HepG2 (cell line): ENCODE measurements at regions not wholly inside any gene's neighbourhood (a gene's known extent, or its start where the extent isn't known, plus 50 kb on each side); places are given as distances from the start of the nearest gene placed in this dataset.

Experiments
- ATAC-seq: fragments of 200-7000 bp; cut with Tn5 transposase; 3 replicates; pipeline ENCODE4 v1.9.1; 2020; ENCODE audit warnings: mild to moderate bottlenecking, moderate library complexity
- BruUV-seq: library from RNA; stranded (reverse); fragments of 400-500 nt; replicated peaks from 2 replicates; lab custom pipeline; 2021; lab: Mats Ljungman, UMichigan
- CTCF ChIA-PET: fragments of 300-600 bp; formaldehyde crosslinking; extraction: SDS; loops from one replicate; lab custom pipeline; 2021; ENCODE audit warnings: low total read pairs, inconsistent platforms, low intra/inter-chr PET ratio; lab: Yijun Ruan, JAX
- POLR2A ChIA-PET: fragments of 350-600 bp; sonication (Branson Sonifier 250); formaldehyde crosslinking; loops from one replicate; lab custom pipeline; 2020; ENCODE audit warnings: antibody characterized with exemption, inconsistent platforms; lab: Yijun Ruan, JAX
- DNase-seq: peaks from one replicate; pipeline ENCODE4 v3.0.0-alpha.2; 2015; ENCODE audit warnings: low spot score
- FAIRE-seq: peaks from 3 replicates; lab custom pipeline; 2011; peaks lifted over from hg19 to GRCh38; lab: Jason Lieb, UNC
- H2AFZ ChIP-seq: one replicate; pipeline ENCODE4 v1.6.1; 2011; ENCODE audit warnings: low read length, inconsistent platforms
- H3K27ac ChIP-seq: fragments of 300-600 bp; 3 replicates; pipeline ENCODE4 v1.8.0; 2011; ENCODE audit warnings: mixed run types, mild to moderate bottlenecking, mixed read lengths, low read length, inconsistent platforms; ENCODE audit not compliant: insufficient read depth; ENCODE audit errors: extremely low read length
- H3K27me3 ChIP-seq, 2 experiments: fragments of 200-600 bp in 1 of 2; 2 replicates in 1 of 2; 3 replicates in 1 of 2; pipeline versions ENCODE4 v1.6.0 to v1.8.0; 2011; ENCODE audit warnings: low read length in 2 of 2, mild to moderate bottlenecking in 2 of 2, moderate library complexity in 2 of 2, inconsistent platforms in 1 of 2; ENCODE audit not compliant: insufficient read depth in 2 of 2, control insufficient read depth in 1 of 2
- H3K36me3 ChIP-seq, 2 experiments: fragments of 200-600 bp in 1 of 2; replicated peaks in 1 of 2; 2 replicates in 1 of 2; 3 replicates in 1 of 2; pipeline versions ENCODE4 v1.5.1 to v1.8.0; 2011; ENCODE audit warnings: low read length in 2 of 2, inconsistent platforms in 1 of 2; ENCODE audit not compliant: insufficient read depth in 2 of 2, control insufficient read depth in 1 of 2
- H3K4me1 ChIP-seq: 2 replicates; pipeline ENCODE4 v1.5.1; 2012; ENCODE audit warnings: low read length, inconsistent platforms; ENCODE audit not compliant: insufficient read depth
- H3K4me2 ChIP-seq: 2 replicates; pipeline ENCODE4 v1.6.0; 2011; ENCODE audit warnings: low read depth, low read length, inconsistent platforms
- H3K4me3 ChIP-seq, 3 experiments: fragments of 200-600 bp in 1 of 3; sonication (generic), shearing (Covaris generic) in 1 of 3; replicated peaks in 1 of 3; 2 replicates each; pipeline ENCODE4 v1.5.1; 2011 to 2016; ENCODE audit warnings: low read length in 3 of 3, inconsistent platforms in 2 of 3, low read depth in 2 of 3, mild to moderate bottlenecking in 2 of 3, control low read depth in 1 of 3, mixed read lengths in 1 of 3; ENCODE audit not compliant: insufficient read depth in 1 of 3
- H3K79me2 ChIP-seq: one replicate; pipeline ENCODE4 v1.6.1; 2011; ENCODE audit warnings: low read length, inconsistent platforms; ENCODE audit not compliant: insufficient read depth
- H3K9ac ChIP-seq: 2 replicates; pipeline ENCODE4 v1.6.0; 2011; ENCODE audit warnings: mild to moderate bottlenecking, low read depth, low read length, inconsistent platforms; ENCODE audit not compliant: insufficient read depth
- H3K9me3 ChIP-seq: 2 replicates; pipeline ENCODE4 v1.5.1; 2012; ENCODE audit warnings: mild to moderate bottlenecking, low read length
- H4K20me1 ChIP-seq: 2 replicates; pipeline ENCODE4 v1.6.0; 2011; ENCODE audit warnings: inconsistent platforms, mild to moderate bottlenecking, low read length, moderate library complexity; ENCODE audit not compliant: insufficient read depth
- HMGA1 ChIP-seq: sonication (generic); formaldehyde crosslinking; conservative IDR thresholded peaks from 2 replicates; pipeline ENCODE4 v1.4.0; 2020; ENCODE audit warnings: missing genetic modification reagents
- SNRNP70 ChIP-seq: fragments of 200-400 bp; formaldehyde crosslinking; IDR thresholded peaks from 2 replicates; pipeline ENCODE4 v1.6.1; 2017; ENCODE audit warnings: mild to moderate bottlenecking, low read depth, low read length, moderate library complexity
- ZNF496 ChIP-seq: sonication (generic); formaldehyde crosslinking; IDR thresholded peaks from 2 replicates; pipeline ENCODE4 v1.8.1; 2023; ENCODE audit warnings: mild to moderate bottlenecking, moderate library complexity, missing genetic modification reagents; ENCODE audit not compliant: insufficient replicate concordance
- ZNF562 ChIP-seq: sonication (generic); formaldehyde crosslinking; IDR thresholded peaks from 2 replicates; pipeline ENCODE4 v1.8.0; 2022; ENCODE audit warnings: missing genetic modification reagents, borderline replicate concordance
- ZSCAN30 ChIP-seq: sonication (generic); formaldehyde crosslinking; IDR thresholded peaks from 2 replicates; pipeline ENCODE4 v1.5.0; 2020; ENCODE audit warnings: mild to moderate bottlenecking, missing genetic modification reagents
- WGBS: methylation state at CpG from one replicate; pipeline ENCODE4 v1.1.6; 2017; ENCODE audit warnings: low lambda C conversion rate; 5-methylcytosine and 5-hydroxymethylcytosine counted together
- in situ Hi-C: cut with HindIII; loops from 2 replicates; pipeline ENCODE4 v1.10.0; 2017; ENCODE audit warnings: low pct_unique_long_range_greater_than_20kb; ENCODE audit not compliant: extremely low pct_ligation_motif_present
- intact Hi-C: fragments of 100-400 bp; cut with micrococcal nuclease; formaldehyde crosslinking; loops from one replicate; pipeline ENCODE4 v1.10.0; 2022; ENCODE audit not compliant: unreplicated experiment
- TF ChIP-seq, protein P1 (sequence below): sonication (generic); formaldehyde crosslinking; IDR thresholded peaks from 2 replicates; pipeline ENCODE4 v1.4.0; 2020; ENCODE audit warnings: missing genetic modification reagents, borderline replicate concordance
- TF ChIP-seq, protein P2 (sequence below): sonication (generic); formaldehyde crosslinking; IDR thresholded peaks from 2 replicates; pipeline ENCODE4 v1.5.0; 2020; ENCODE audit warnings: missing genetic modification reagents, mild to moderate bottlenecking, borderline replicate concordance
- TF ChIP-seq, protein P3 (sequence below): sonication (generic); formaldehyde crosslinking; conservative IDR thresholded peaks from 2 replicates; pipeline ENCODE4 v1.5.0; 2020; ENCODE audit warnings: missing genetic modification reagents

DNA sequence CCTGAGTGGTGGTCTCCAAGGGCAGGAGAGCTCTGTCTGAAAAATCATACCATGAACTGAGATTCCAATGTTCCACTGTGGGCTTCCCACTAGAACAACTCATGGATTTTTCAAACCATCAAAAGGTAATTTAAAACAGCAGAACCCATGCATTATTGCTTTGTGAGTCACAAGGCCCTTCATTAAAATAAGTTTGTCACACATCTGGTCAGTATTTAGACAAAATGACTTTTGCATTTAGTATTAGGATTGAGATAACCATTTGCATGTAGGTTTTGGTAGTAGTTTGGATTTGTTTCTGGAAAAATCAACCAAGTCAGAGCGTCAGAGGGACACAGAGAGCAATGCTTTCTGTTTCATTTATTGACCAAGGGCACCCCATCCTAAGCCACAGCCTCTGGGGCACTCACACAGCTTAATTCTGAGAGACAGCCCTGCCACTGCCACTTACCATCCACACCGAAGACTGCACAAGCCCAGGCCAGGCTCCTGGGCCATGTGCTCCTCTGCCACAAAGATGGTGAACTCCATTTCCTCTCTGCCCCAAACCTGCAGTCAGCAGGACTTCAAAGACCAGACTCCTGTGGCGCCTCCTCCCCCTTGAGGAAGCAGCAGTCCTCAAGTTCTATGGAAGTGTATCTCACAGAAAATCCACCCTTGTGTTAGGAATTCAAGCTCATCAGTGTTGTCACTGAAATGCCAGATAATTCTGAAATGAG is 132.6 kb upstream of the DUSP10 start:
- ChIA-PET POLR2A (no interaction called here), CTCF (no interaction called here)
- no peak overlapping the region for H3K9ac ChIP-seq
- no peak for TF ChIP-seq ZSCAN30 (CRISPR knock-in tag)
- H3K4me1 ChIP-seq: no peaks in the 10 kb centered on the region
- FAIRE-seq (no peak), ATAC-seq (no peak), DNase-seq (no peak)
- no peak overlapping the region for H3K4me3 ChIP-seq
- no peaks in the 10 kb centered on the region for H3K79me2 ChIP-seq
- H2AFZ ChIP-seq: no peak overlapping the region
- no peaks in the 10 kb centered on the region for H3K9me3 ChIP-seq
- BruUV-seq: no TSS peak
- in situ Hi-C loops: no loop called here
- intact Hi-C loops: no loop called here
- H3K4me2 ChIP-seq: no peak overlapping the region
- H3K36me3 ChIP-seq: no peaks in the 10 kb centered on the region
- no peaks in the 10 kb centered on the region; a peak in 1 of 5 replicates for H3K27me3 ChIP-seq
- H3K27ac ChIP-seq: no peak overlapping the region
- H4K20me1 ChIP-seq: no peaks in the 10 kb centered on the region
- WGBS: 0% methylated on average over 2 of the region's 3 CpGs

DNA sequence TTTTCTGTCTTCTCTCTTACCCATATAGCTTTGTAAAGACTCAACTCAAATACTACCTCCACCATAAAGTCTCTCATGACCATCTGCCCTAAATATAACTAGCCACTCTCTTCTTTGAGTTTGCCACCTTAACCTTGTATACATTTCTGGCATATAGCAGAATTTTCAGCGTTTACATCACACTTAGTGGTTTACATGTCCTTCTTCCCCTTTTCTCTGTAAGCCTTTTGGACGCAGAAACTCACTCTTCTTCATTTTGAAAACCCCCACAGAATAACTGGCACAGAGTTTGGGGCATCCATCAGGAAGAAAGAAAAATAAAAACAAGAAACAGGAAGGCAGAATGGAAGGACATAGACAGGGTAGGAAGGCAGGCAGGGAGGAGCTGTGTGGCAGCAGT is 131.8 kb upstream of the DUSP10 start:
- H3K4me3 ChIP-seq: no peak overlapping the region
- WGBS: 11% methylated on average over 2 of the region's 2 CpGs
- H3K27ac ChIP-seq: no peak overlapping the region
- H3K36me3 ChIP-seq: no peaks in the 10 kb centered on the region
- ChIA-PET POLR2A (no interaction called here), CTCF (no interaction called here)
- no TSS peak for BruUV-seq
- no peaks in the 10 kb centered on the region for H4K20me1 ChIP-seq
- no peak overlapping the region for H2AFZ ChIP-seq
- no peak overlapping the region for H3K4me2 ChIP-seq
- no peak for ATAC-seq
- TF ChIP-seq, protein P1, sequence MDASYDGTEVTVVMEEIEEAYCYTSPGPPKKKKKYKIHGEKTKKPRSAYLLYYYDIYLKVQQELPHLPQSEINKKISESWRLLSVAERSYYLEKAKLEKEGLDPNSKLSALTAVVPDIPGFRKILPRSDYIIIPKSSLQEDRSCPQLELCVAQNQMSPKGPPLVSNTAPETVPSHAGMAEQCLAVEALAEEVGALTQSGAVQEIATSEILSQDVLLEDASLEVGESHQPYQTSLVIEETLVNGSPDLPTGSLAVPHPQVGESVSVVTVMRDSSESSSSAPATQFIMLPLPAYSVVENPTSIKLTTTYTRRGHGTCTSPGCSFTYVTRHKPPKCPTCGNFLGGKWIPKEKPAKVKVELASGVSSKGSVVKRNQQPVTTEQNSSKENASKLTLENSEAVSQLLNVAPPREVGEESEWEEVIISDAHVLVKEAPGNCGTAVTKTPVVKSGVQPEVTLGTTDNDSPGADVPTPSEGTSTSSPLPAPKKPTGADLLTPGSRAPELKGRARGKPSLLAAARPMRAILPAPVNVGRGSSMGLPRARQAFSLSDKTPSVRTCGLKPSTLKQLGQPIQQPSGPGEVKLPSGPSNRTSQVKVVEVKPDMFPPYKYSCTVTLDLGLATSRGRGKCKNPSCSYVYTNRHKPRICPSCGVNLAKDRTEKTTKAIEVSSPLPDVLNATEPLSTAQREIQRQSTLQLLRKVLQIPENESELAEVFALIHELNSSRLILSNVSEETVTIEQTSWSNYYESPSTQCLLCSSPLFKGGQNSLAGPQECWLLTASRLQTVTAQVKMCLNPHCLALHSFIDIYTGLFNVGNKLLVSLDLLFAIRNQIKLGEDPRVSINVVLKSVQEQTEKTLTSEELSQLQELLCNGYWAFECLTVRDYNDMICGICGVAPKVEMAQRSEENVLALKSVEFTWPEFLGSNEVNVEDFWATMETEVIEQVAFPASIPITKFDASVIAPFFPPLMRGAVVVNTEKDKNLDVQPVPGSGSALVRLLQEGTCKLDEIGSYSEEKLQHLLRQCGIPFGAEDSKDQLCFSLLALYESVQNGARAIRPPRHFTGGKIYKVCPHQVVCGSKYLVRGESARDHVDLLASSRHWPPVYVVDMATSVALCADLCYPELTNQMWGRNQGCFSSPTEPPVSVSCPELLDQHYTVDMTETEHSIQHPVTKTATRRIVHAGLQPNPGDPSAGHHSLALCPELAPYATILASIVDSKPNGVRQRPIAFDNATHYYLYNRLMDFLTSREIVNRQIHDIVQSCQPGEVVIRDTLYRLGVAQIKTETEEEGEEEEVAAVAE (CRISPR knock-in tag): no peak
- no peak for TF ChIP-seq SNRNP70
- TF ChIP-seq ZNF496: no peak
- TF ChIP-seq ZNF562 (CRISPR knock-in tag): no peak
- no peak for TF ChIP-seq HMGA1 (CRISPR knock-in tag)
- TF ChIP-seq, protein P2, sequence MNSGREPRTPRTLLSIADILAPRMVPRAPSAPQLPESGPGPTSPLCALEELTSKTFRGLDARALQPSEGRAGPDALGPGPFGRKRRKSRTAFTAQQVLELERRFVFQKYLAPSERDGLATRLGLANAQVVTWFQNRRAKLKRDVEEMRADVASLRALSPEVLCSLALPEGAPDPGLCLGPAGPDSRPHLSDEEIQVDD (CRISPR knock-in tag): no peak
- TF ChIP-seq, protein P3, sequence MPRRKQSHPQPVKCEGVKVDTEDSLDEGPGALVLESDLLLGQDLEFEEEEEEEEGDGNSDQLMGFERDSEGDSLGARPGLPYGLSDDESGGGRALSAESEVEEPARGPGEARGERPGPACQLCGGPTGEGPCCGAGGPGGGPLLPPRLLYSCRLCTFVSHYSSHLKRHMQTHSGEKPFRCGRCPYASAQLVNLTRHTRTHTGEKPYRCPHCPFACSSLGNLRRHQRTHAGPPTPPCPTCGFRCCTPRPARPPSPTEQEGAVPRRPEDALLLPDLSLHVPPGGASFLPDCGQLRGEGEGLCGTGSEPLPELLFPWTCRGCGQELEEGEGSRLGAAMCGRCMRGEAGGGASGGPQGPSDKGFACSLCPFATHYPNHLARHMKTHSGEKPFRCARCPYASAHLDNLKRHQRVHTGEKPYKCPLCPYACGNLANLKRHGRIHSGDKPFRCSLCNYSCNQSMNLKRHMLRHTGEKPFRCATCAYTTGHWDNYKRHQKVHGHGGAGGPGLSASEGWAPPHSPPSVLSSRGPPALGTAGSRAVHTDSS (CRISPR knock-in tag): no peak
- no peak overlapping the region for H3K9ac ChIP-seq
- H3K27me3 ChIP-seq: no peaks in the 10 kb centered on the region; a peak in 1 of 5 replicates
- H3K9me3 ChIP-seq: no peaks in the 10 kb centered on the region
- in situ Hi-C loops (no loop called here), intact Hi-C loops (no loop called here)
- no peak for FAIRE-seq
- no peak for DNase-seq
- no peaks in the 10 kb centered on the region for H3K79me2 ChIP-seq
- H3K4me1 ChIP-seq: no peaks in the 10 kb centered on the region
